ENCODE measurements at regions not wholly inside any gene's neighbourhood (a gene's known extent, or its start where the extent isn't known, plus 50 kb on each side); places are given as distances from the start of the nearest gene placed in this dataset.

DNA sequence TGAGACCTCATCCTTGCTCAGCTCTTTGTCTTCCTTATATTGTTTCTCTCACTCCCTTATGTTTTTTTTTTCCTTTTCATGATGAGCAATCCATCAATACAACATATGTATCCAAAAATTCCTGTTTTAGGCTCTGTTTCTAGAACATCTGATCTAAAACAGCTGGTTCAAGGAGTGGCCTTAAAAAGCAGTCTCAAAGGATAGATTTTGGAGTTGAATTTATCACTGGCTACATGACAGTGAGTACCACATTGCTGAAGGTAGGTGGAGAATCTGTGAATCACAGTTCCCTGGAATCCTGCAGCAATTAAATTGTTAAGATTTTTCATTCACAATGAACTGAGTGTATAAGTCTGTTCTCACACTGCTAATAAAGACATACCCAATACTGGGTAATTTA, 155.8 kb upstream of the ADAMTS5 start:
- intact Hi-C loops (cut with DNase I): no loop called here
- TF ChIP-seq POLR2AphosphoS5 (IDR thresholded peaks at IDR 0.05; ENCODE audit: insufficient read depth in 1 of 2, low read depth in 1 of 2) (no peak), POLR2A (IDR thresholded peaks at IDR 0.05) (no peak)
- TF ChIP-seq, protein P1, sequence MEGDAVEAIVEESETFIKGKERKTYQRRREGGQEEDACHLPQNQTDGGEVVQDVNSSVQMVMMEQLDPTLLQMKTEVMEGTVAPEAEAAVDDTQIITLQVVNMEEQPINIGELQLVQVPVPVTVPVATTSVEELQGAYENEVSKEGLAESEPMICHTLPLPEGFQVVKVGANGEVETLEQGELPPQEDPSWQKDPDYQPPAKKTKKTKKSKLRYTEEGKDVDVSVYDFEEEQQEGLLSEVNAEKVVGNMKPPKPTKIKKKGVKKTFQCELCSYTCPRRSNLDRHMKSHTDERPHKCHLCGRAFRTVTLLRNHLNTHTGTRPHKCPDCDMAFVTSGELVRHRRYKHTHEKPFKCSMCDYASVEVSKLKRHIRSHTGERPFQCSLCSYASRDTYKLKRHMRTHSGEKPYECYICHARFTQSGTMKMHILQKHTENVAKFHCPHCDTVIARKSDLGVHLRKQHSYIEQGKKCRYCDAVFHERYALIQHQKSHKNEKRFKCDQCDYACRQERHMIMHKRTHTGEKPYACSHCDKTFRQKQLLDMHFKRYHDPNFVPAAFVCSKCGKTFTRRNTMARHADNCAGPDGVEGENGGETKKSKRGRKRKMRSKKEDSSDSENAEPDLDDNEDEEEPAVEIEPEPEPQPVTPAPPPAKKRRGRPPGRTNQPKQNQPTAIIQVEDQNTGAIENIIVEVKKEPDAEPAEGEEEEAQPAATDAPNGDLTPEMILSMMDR (IDR thresholded peaks at IDR 0.05): no peak
- Histone ChIP-seq H3K27me3 (no peaks in the 10 kb centered on the region), H3K27ac (no peak overlapping the region), H3K36me3 (no peaks in the 10 kb centered on the region), H3K4me3 (no peak overlapping the region), H3K9me3 (no peaks in the 10 kb centered on the region), H3K4me1 (no peaks in the 10 kb centered on the region)
- DNase-seq (ENCODE audit: extremely low spot score in 2 of 2): no peak

DNA sequence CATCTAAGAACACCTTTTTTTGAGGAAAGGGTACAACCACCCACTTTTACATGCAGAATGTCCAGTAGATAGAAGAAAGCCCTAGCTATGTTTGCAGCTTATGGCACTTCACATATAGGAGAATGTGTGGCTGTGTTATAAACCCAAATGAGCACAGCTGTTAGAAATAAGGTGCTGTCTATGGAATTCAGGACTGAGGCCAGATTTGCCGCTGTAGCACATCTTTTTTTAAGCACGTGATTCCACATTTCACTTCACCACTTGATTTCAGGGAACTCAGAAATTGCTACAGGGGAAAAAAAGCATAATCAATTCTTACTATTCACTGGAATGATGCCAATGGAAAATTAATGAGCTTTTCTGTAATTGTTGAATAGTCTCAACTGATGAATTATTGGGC, 147.2 kb upstream of the ADAMTS5 start:
- Histone ChIP-seq H3K4me1 (no peaks in the 10 kb centered on the region), H3K27ac (no peak overlapping the region), H3K9me3 (no peaks in the 10 kb centered on the region), H3K27me3 (no peaks in the 10 kb centered on the region), H3K4me3 (no peak overlapping the region), H3K36me3 (no peaks in the 10 kb centered on the region)
- TF ChIP-seq POLR2A (IDR thresholded peaks at IDR 0.05) (no peak), POLR2AphosphoS5 (IDR thresholded peaks at IDR 0.05; ENCODE audit: insufficient read depth in 1 of 2, low read depth in 1 of 2) (no peak)
- TF ChIP-seq, protein P1 (IDR thresholded peaks at IDR 0.05): no peak
- no peak for DNase-seq (ENCODE audit: extremely low spot score in 2 of 2)
- intact Hi-C loops (cut with DNase I): no loop called here

DNA sequence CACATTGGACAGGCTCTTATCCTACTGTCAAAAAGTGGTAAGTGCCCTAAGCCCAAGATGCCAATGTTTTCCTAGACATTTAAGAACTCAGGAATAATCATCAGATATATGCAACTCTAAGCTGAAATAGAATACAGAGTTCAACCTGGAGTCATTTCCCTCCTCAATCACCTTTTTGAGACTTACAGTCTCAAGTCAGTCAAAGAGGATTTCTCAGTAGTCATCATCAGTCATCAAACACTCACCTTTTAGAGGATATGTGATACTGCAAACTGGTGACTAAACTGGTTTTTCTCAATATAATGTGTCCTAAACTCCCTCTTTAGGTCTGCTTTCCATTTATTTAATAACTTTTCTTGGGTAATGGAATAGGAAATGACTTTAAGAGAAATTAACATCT, 145.3 kb upstream of the ADAMTS5 start:
- H3K27ac ChIP-seq: no peak overlapping the region
- intact Hi-C loops (cut with DNase I): no loop called here

DNA sequence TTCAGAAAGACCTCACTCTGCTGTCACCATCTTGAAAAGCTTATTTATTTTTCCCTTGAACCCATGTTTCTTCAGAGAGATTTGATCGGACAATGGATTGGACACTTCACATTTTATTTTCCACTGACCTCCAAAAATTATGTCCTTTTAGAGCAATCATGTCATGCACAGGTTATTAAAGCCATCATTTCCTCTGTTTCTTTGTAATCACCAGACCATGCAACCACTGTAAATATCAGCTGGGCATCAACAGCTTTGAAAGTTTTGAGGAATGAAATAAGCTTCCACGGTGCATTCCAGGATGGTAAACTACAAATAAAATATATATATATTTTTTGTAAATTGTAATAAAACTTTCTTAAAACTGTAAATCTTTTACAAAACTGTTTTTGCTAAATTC, 144.1 kb upstream of the ADAMTS5 start:
- no peaks in the 10 kb centered on the region for H3K4me1 ChIP-seq
- H3K27ac ChIP-seq: no peak overlapping the region
- no peak overlapping the region for H3K4me3 ChIP-seq
- H3K27me3 ChIP-seq: no peaks in the 10 kb centered on the region
- no peak for DNase-seq (ENCODE audit: extremely low spot score in 2 of 2)
- no peaks in the 10 kb centered on the region for H3K9me3 ChIP-seq
- H3K36me3 ChIP-seq: no peaks in the 10 kb centered on the region
- intact Hi-C loops (cut with DNase I): no loop called here
- TF ChIP-seq POLR2AphosphoS5 (IDR thresholded peaks at IDR 0.05; ENCODE audit: insufficient read depth in 1 of 2, low read depth in 1 of 2) (no peak), POLR2A (IDR thresholded peaks at IDR 0.05) (no peak)
- TF ChIP-seq, protein P1 (IDR thresholded peaks at IDR 0.05): no peak

More for the DNA sequence above, 145.3 kb upstream of the ADAMTS5 start:
- Histone ChIP-seq H3K36me3 (no peaks in the 10 kb centered on the region), H3K9me3 (no peaks in the 10 kb centered on the region), H3K4me3 (no peak overlapping the region), H3K4me1 (no peaks in the 10 kb centered on the region), H3K27me3 (no peaks in the 10 kb centered on the region)
- DNase-seq (ENCODE audit: extremely low spot score in 2 of 2): no peak
- TF ChIP-seq POLR2A (IDR thresholded peaks at IDR 0.05) (no peak), POLR2AphosphoS5 (IDR thresholded peaks at IDR 0.05; ENCODE audit: insufficient read depth in 1 of 2, low read depth in 1 of 2) (no peak)
- TF ChIP-seq, protein P1 (IDR thresholded peaks at IDR 0.05): no peak

DNA sequence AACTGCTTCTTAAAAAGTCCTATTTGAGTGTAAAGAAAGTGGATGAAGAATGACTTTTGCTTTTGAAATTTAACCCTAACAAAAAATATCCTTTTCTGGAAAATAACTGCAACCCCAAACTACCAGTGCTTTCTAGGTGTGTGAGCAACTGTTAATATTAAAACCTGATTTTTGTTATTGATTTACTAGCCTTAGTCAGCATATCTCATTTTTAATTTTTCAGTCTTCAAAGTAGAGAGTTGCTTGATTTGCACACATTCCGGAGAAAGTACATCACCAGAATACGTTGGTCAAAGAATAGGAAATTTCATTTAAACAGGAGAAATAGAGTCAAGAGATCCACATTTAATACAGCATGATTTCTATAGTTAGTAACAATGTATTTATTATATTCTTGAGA, 141.8 kb upstream of the ADAMTS5 start:
- no peak overlapping the region for H3K4me3 ChIP-seq
- no peak for DNase-seq (ENCODE audit: extremely low spot score in 2 of 2)
- H3K9me3 ChIP-seq: no peaks in the 10 kb centered on the region
- no peaks in the 10 kb centered on the region for H3K27me3 ChIP-seq
- peaks cover 12% of the 10 kb centered on the region for H3K4me1 ChIP-seq
- H3K36me3 ChIP-seq: no peaks in the 10 kb centered on the region
- intact Hi-C loops (cut with DNase I): no loop called here
- H3K27ac ChIP-seq: no peak overlapping the region
- TF ChIP-seq POLR2A (IDR thresholded peaks at IDR 0.05) (no peak), POLR2AphosphoS5 (IDR thresholded peaks at IDR 0.05; ENCODE audit: insufficient read depth in 1 of 2, low read depth in 1 of 2) (no peak)
- TF ChIP-seq, protein P1 (IDR thresholded peaks at IDR 0.05): no peak

Measured in vagina (tissue), 2 donors.